Fibroblast of lung (primary cell): ENCODE measurements at regions not wholly inside any gene's neighbourhood (a gene's known extent, or its start where the extent isn't known, plus 50 kb on each side); places are given as distances from the start of the nearest gene placed in this dataset.

Experiments
- CTCF ChIP-seq, 2 donors: IDR thresholded peaks in 1 of 2; conservative IDR thresholded peaks in 1 of 2; 1 replicate in 1 of 2; 2 replicates in 1 of 2; pipeline ENCODE4 v1.5.1; 2011 to 2012; ENCODE audit warnings: low read length in 2 of 2, control low read depth in 1 of 2, inconsistent platforms in 1 of 2, low read depth in 1 of 2, mild to moderate bottlenecking in 1 of 2
- EZH2 ChIP-seq: IDR thresholded peaks from 2 replicates; pipeline ENCODE4 v1.5.1; 2012; ENCODE audit warnings: low read length, control low read depth, mild to moderate bottlenecking; ENCODE audit errors: missing control alignments

GRCh38 chr10:121092720-121093095 lies 241.5 kb downstream of the WDR11 start:
- no peak for TF ChIP-seq CTCF (conservative IDR thresholded peaks at IDR 0.05 in 1 of 2, IDR thresholded peaks at IDR 0.05 in 1 of 2; ENCODE audit: low read depth in 1 of 2, low read length in 2 of 2)
- TF ChIP-seq EZH2: no peak
